ENCODE measurements at regions not wholly inside any gene's neighbourhood (a gene's known extent, or its start where the extent isn't known, plus 50 kb on each side); places are given as distances from the start of the nearest gene placed in this dataset.
"Not testable (repeated sequence)": the region's sequence is repeated elsewhere in the genome, so short reads cannot be mapped to it uniquely, and the experiment has no call there.

- no peak for DNase-seq
- H3K36me3 ChIP-seq = no peaks in the 10 kb centered on the region
- no peaks in the 10 kb centered on the region for H3K27me3 ChIP-seq
- no peak for TF ChIP-seq POLR2A (IDR thresholded peaks at IDR 0.05)
- TF ChIP-seq CTCF (IDR thresholded peaks at IDR 0.05) = no peak
- peaks cover 0 to 6% (median 0%) of the 10 kb centered on the region in 4 donors for H3K9me3 ChIP-seq
- no peak overlapping the region for H3K27ac ChIP-seq
- intact Hi-C loops (cut with DNase I; ENCODE audit: low total_unique reads) = no loop called here
- 79 to 88% (median 82%) methylated on average over 5 of the region's 5 CpGs for WGBS, 5 donors
- H3K4me3 ChIP-seq = no peak overlapping the region
- H3K4me1 ChIP-seq = no peaks in the 10 kb centered on the region
Measured at GRCh38 chr12:126967152-126967551, 1299.8 kb upstream of the TMEM132C start.

- no peak for TF ChIP-seq EP300 (IDR thresholded peaks at IDR 0.05)
- TF ChIP-seq POLR2A (IDR thresholded peaks at IDR 0.05) = no peak
- TF ChIP-seq CTCF (IDR thresholded peaks at IDR 0.05) = no peak
- no peak for TF ChIP-seq POLR2AphosphoS5 (IDR thresholded peaks at IDR 0.05)
- WGBS, 5 donors = 49 to 57% (median 53%) methylated on average over 2 to 3 of the region's 3 CpGs
- no peak overlapping the region for H3K4me3 ChIP-seq
- no peaks in the 10 kb centered on the region for H3K4me1 ChIP-seq
- no peak for DNase-seq
- intact Hi-C loops (cut with DNase I; ENCODE audit: low total_unique reads) = no loop called here
- no peaks in the 10 kb centered on the region for H3K36me3 ChIP-seq
- H3K9me3 ChIP-seq = no peaks in the 10 kb centered on the region
- no peak overlapping the region for H3K27ac ChIP-seq
- no peaks in the 10 kb centered on the region for H3K27me3 ChIP-seq
Measured at GRCh38 chr12:126974779-126975178, 1292.2 kb upstream of the TMEM132C start.

GRCh38 chr12:126976579-126976978 is 1290.4 kb upstream of the TMEM132C start:
- no peak for DNase-seq
- Histone ChIP-seq H3K4me1 (no peaks in the 10 kb centered on the region), H3K9me3 (no peaks in the 10 kb centered on the region), H3K4me3 (no peak overlapping the region), H3K27ac (no peak overlapping the region), H3K36me3 (no peaks in the 10 kb centered on the region), H3K27me3 (no peaks in the 10 kb centered on the region)
- 60 to 80% (median 77%) methylated on average over 6 of the region's 6 CpGs for WGBS, 5 donors
- intact Hi-C loops (cut with DNase I; ENCODE audit: low total_unique reads) = no loop called here
- no peak for TF ChIP-seq CTCF (IDR thresholded peaks at IDR 0.05)
- TF ChIP-seq EP300 (IDR thresholded peaks at IDR 0.05) = no peak
- TF ChIP-seq POLR2A (IDR thresholded peaks at IDR 0.05) = no peak
- no peak for TF ChIP-seq POLR2AphosphoS5 (IDR thresholded peaks at IDR 0.05)

GRCh38 chr12:126979564-126979963 is 1287.4 kb upstream of the TMEM132C start:
- H3K36me3 ChIP-seq; DNase-seq; H3K27me3 ChIP-seq; intact Hi-C loops (cut with DNase I; ENCODE audit: low total_unique reads); H3K4me3 ChIP-seq; H3K4me1 ChIP-seq; H3K27ac ChIP-seq: not testable (repeated sequence)
- 75 to 91% (median 81%) methylated on average over 2 of the region's 2 CpGs for WGBS, 5 donors
- H3K9me3 ChIP-seq = peaks cover 0 to 11% (median 10%) of the 10 kb centered on the region in 4 donors

- WGBS, 5 donors = 22 to 47% (median 33%) methylated on average over 1 of the region's 1 CpG
- intact Hi-C loops (cut with DNase I; ENCODE audit: low total_unique reads) = no loop called here
- Histone ChIP-seq H3K27ac (no peak overlapping the region), H3K4me3 (no peak overlapping the region), H3K9me3 (peaks cover 0 to 21% (median 14%) of the 10 kb centered on the region in 4 donors), H3K27me3 (no peaks in the 10 kb centered on the region), H3K36me3 (no peaks in the 10 kb centered on the region), H3K4me1 (no peaks in the 10 kb centered on the region)
- no peak for DNase-seq
- TF ChIP-seq CTCF (IDR thresholded peaks at IDR 0.05) (no peak), POLR2A (IDR thresholded peaks at IDR 0.05) (no peak), POLR2AphosphoS5 (IDR thresholded peaks at IDR 0.05) (no peak), EP300 (IDR thresholded peaks at IDR 0.05) (no peak)
Measured at GRCh38 chr12:126982707-126983106, 1284.3 kb upstream of the TMEM132C start.

- H3K36me3 ChIP-seq; H3K27ac ChIP-seq; DNase-seq; H3K4me3 ChIP-seq; H3K4me1 ChIP-seq; H3K27me3 ChIP-seq; intact Hi-C loops (cut with DNase I; ENCODE audit: low total_unique reads): not testable (repeated sequence)
- 65 to 89% (median 78%) methylated on average over 2 of the region's 2 CpGs for WGBS, 5 donors
- peaks cover 0 to 21% (median 14%) of the 10 kb centered on the region in 4 donors for H3K9me3 ChIP-seq
Measured at GRCh38 chr12:126983735-126984134, 1283.2 kb upstream of the TMEM132C start.

- peaks cover 0 to 21% (median 14%) of the 10 kb centered on the region in 4 donors for H3K9me3 ChIP-seq
- H3K4me3 ChIP-seq; intact Hi-C loops (cut with DNase I; ENCODE audit: low total_unique reads); DNase-seq; H3K36me3 ChIP-seq; H3K27ac ChIP-seq; H3K4me1 ChIP-seq; H3K27me3 ChIP-seq: not testable (repeated sequence)
Measured at GRCh38 chr12:126985663-126986062, 1281.3 kb upstream of the TMEM132C start.

Measured in stomach (tissue), 8 donors.